ENCODE measurements at regions not wholly inside any gene's neighbourhood (a gene's known extent, or its start where the extent isn't known, plus 50 kb on each side); places are given as distances from the start of the nearest gene placed in this dataset.

DNA sequence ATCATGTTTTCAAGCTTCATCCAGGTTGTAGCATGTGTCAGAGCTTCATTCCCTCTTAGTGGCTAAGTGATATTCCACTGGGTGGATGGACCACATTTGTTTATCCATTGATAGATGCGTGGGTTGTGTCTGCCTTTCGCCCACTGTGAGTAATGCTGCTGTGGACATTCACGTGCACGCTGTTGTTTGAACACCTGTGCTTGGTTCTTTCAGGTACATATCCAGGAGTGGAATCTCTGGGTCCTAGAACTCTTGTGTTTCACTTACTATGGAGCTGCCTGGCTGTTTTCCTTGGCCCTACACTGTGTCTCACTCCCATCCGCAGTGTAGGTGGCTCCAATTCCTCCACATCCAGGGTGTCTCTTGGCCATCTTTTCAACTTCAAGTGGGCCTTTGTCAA lies 224.2 kb downstream of the C16orf95 start:
- TF ChIP-seq, protein P1, sequence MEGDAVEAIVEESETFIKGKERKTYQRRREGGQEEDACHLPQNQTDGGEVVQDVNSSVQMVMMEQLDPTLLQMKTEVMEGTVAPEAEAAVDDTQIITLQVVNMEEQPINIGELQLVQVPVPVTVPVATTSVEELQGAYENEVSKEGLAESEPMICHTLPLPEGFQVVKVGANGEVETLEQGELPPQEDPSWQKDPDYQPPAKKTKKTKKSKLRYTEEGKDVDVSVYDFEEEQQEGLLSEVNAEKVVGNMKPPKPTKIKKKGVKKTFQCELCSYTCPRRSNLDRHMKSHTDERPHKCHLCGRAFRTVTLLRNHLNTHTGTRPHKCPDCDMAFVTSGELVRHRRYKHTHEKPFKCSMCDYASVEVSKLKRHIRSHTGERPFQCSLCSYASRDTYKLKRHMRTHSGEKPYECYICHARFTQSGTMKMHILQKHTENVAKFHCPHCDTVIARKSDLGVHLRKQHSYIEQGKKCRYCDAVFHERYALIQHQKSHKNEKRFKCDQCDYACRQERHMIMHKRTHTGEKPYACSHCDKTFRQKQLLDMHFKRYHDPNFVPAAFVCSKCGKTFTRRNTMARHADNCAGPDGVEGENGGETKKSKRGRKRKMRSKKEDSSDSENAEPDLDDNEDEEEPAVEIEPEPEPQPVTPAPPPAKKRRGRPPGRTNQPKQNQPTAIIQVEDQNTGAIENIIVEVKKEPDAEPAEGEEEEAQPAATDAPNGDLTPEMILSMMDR (conservative IDR thresholded peaks at IDR 0.05; ENCODE audit: low read length), result no peak
- TF ChIP-seq EZH2phosphoT487 (IDR thresholded peaks at IDR 0.05; ENCODE audit: borderline replicate concordance, low read depth, low read length), result no peak

All from OCI-LY7 (cell line).